ENCODE measurements at regions not wholly inside any gene's neighbourhood (a gene's known extent, or its start where the extent isn't known, plus 50 kb on each side); places are given as distances from the start of the nearest gene placed in this dataset.

GRCh38 chr3:88703501-88704059 is 403.8 kb upstream of the EPHA3 start:
- TF ChIP-seq CTCF (IDR thresholded peaks at IDR 0.05) (no peak), POLR2A (IDR thresholded peaks at IDR 0.05) (no peak)

Measured in prostate gland (tissue), 2 donors.